Adrenal gland (tissue), 9 donors: ENCODE measurements at regions not wholly inside any gene's neighbourhood (a gene's known extent, or its start where the extent isn't known, plus 50 kb on each side); places are given as distances from the start of the nearest gene placed in this dataset.

Experiments
- DNase-seq, 7 donors: peaks; one replicate each; pipeline ENCODE4 v3.0.0-alpha.2; 2019 to 2020
- H3K27ac ChIP-seq, 5 donors: fragments of 200-600 bp; sonication (generic) in 4 of 5; 1 replicate in 3 of 5; 2 replicates in 2 of 5; pipeline versions ENCODE4 v1.5.1 to v1.8.0; 2016 to 2020; ENCODE audit warnings: mild to moderate bottlenecking in 1 of 5
- H3K27me3 ChIP-seq: fragments of 200-600 bp; 2 replicates; pipeline ENCODE4 v1.8.0; 2021
- H3K36me3 ChIP-seq, 2 donors: fragments of 200-600 bp; replicated peaks in 1 of 2; 1 replicate in 1 of 2; 2 replicates in 1 of 2; pipeline versions ENCODE4 v1.5.1 to v1.8.0; 2018 to 2022
- H3K4me1 ChIP-seq, 2 donors: fragments of 200-600 bp; replicated peaks in 1 of 2; 1 replicate in 1 of 2; 2 replicates in 1 of 2; pipeline versions ENCODE4 v1.5.1 to v1.8.0; 2018 to 2021
- H3K4me3 ChIP-seq, 4 donors: fragments of 200-600 bp; sonication (generic) in 3 of 4; one replicate each; pipeline ENCODE4 v1.5.1; 2016 to 2018
- H3K9me3 ChIP-seq, 3 donors: fragments of 200-600 bp; sonication (generic) in 1 of 3; replicated peaks in 1 of 3; 1 replicate in 2 of 3; 2 replicates in 1 of 3; pipeline versions ENCODE4 v1.5.1 to v1.8.0; 2016 to 2021
- CTCF ChIP-seq, 6 experiments: fragments of 450-650 bp in 4 of 6; fragments of 200-600 bp in 2 of 6; sonication (generic) in 1 of 6; IDR thresholded peaks; 1 replicate in 5 of 6; 2 replicates in 1 of 6; pipeline versions ENCODE4 v1.5.1 to v1.8.0; 2016 to 2021; ENCODE audit warnings: antibody characterized with exemption in 6 of 6, mild to moderate bottlenecking in 2 of 6, moderate library complexity in 1 of 6
- POLR2A ChIP-seq, 2 donors: fragments of 450-650 bp; IDR thresholded peaks; one replicate each; pipeline ENCODE4 v1.6.1; 2017; ENCODE audit warnings: antibody characterized with exemption in 2 of 2, mild to moderate bottlenecking in 2 of 2, moderate library complexity in 1 of 2
- WGBS, 4 donors: extraction: QIAGEN DNeasy Blood & Tissue Kit in 2 of 4; methylation state at CpG; one replicate each; pipeline versions ENCODE4 v1.1.5 to v1.1.7; 2013 to 2017; 5-methylcytosine and 5-hydroxymethylcytosine counted together
- intact Hi-C, 2 donors: fragments of 100-400 bp; cut with DNase I; formaldehyde crosslinking; loops; one replicate each; pipeline versions ENCODE4 v1.14.1 to v1.15.0; 2022 to 2023
- donor health status: healthy with polysubstance abuse.
- donor health status: Bipolar disorder and iron deficiency.
- donor health status: DM: yes; HTN: yes; CAD: no.
- donor health status: DM: no; HTN: no; CAD: no.
- donor health status: DM: no; HTN: no; CAD: no.

- H3K27me3 ChIP-seq: no peaks in the 10 kb centered on the region
- WGBS, 4 donors: 41 to 69% (median 53%) methylated on average over 2 of the region's 2 CpGs
- TF ChIP-seq POLR2A (IDR thresholded peaks at IDR 0.05) (no peak), CTCF (IDR thresholded peaks at IDR 0.05) (no peak)
- intact Hi-C loops: no loop called here
- H3K4me1 ChIP-seq: no peaks in the 10 kb centered on the region
- no peaks in the 10 kb centered on the region for H3K9me3 ChIP-seq
- no peak overlapping the region for H3K27ac ChIP-seq
- DNase-seq: peak in 2 of 7 donors; percentile 22 to 60
- no peak overlapping the region for H3K4me3 ChIP-seq
- H3K36me3 ChIP-seq: no peaks in the 10 kb centered on the region
Measured at GRCh38 chr14:71780075-71780474, 152.2 kb upstream of the RGS6 start.

- H3K9me3 ChIP-seq: no peaks in the 10 kb centered on the region
- no peaks in the 10 kb centered on the region for H3K27me3 ChIP-seq
- 80 to 88% (median 83%) methylated on average over 3 of the region's 3 CpGs for WGBS, 4 donors
- no peaks in the 10 kb centered on the region for H3K4me1 ChIP-seq
- TF ChIP-seq CTCF (IDR thresholded peaks at IDR 0.05) (no peak), POLR2A (IDR thresholded peaks at IDR 0.05) (no peak)
- no peak overlapping the region for H3K27ac ChIP-seq
- intact Hi-C loops: no loop called here
- no peak for DNase-seq
- no peaks in the 10 kb centered on the region for H3K36me3 ChIP-seq
- H3K4me3 ChIP-seq: no peak overlapping the region
Measured at GRCh38 chr14:71780822-71781221, 151.4 kb upstream of the RGS6 start.

GRCh38 chr14:71783088-71783487, 149.1 kb upstream of the RGS6 start:
- no peak overlapping the region for H3K27ac ChIP-seq
- intact Hi-C loops: no loop called here
- no peak for TF ChIP-seq POLR2A (IDR thresholded peaks at IDR 0.05)
- no peak for TF ChIP-seq CTCF (IDR thresholded peaks at IDR 0.05)
- no peaks in the 10 kb centered on the region for H3K36me3 ChIP-seq
- no peak overlapping the region for H3K4me3 ChIP-seq
- H3K4me1 ChIP-seq: no peaks in the 10 kb centered on the region
- no peak for DNase-seq
- no peaks in the 10 kb centered on the region for H3K27me3 ChIP-seq
- H3K9me3 ChIP-seq: no peaks in the 10 kb centered on the region
- 77 to 85% (median 77%) methylated on average over 4 of the region's 4 CpGs for WGBS, 4 donors

- no peak overlapping the region for H3K4me3 ChIP-seq
- intact Hi-C loops: no loop called here
- no peak overlapping the region for H3K27ac ChIP-seq
- no peaks in the 10 kb centered on the region for H3K9me3 ChIP-seq
- 63 to 86% (median 81%) methylated on average over 4 of the region's 4 CpGs for WGBS, 4 donors
- no peak for TF ChIP-seq CTCF (IDR thresholded peaks at IDR 0.05)
- no peaks in the 10 kb centered on the region for H3K27me3 ChIP-seq
- H3K36me3 ChIP-seq: no peaks in the 10 kb centered on the region
- no peak for DNase-seq
- no peaks in the 10 kb centered on the region for H3K4me1 ChIP-seq
Measured at GRCh38 chr14:71783786-71784185, 148.4 kb upstream of the RGS6 start.
